ENCODE measurements at regions not wholly inside any gene's neighbourhood (a gene's known extent, or its start where the extent isn't known, plus 50 kb on each side); places are given as distances from the start of the nearest gene placed in this dataset.

GRCh38 chr20:22915512-22915911 is 119.6 kb upstream of the SSTR4 start:
- H3K9ac ChIP-seq: no peak overlapping the region
- no peaks in the 10 kb centered on the region for H3K4me1 ChIP-seq
- no peak overlapping the region for H3K4me2 ChIP-seq (ENCODE audit: low read length)
- no peaks in the 10 kb centered on the region for H3K79me2 ChIP-seq
- no peak overlapping the region for H3K4me3 ChIP-seq (ENCODE audit: low read depth, low read length)
- H3K27ac ChIP-seq: no peak overlapping the region
- H2AFZ ChIP-seq: no peak overlapping the region
- H3K36me3 ChIP-seq (ENCODE audit: control insufficient read depth, insufficient read depth, low read length): no peaks in the 10 kb centered on the region
- H3K9me3 ChIP-seq (ENCODE audit: control insufficient read depth, low read length): no peaks in the 10 kb centered on the region
- TF ChIP-seq CTCF (IDR thresholded peaks at IDR 0.05): no peak
- no peaks in the 10 kb centered on the region for H3K27me3 ChIP-seq (ENCODE audit: control insufficient read depth, insufficient read depth, low read length)

- H3K9me3 ChIP-seq (ENCODE audit: control insufficient read depth, low read length): no peaks in the 10 kb centered on the region
- no peak for TF ChIP-seq CTCF (IDR thresholded peaks at IDR 0.05)
Observed at GRCh38 chr20:22916021-22916842, 118.9 kb upstream of the SSTR4 start.

GRCh38 chr20:22918286-22918983 is 116.7 kb upstream of the SSTR4 start:
- Histone ChIP-seq H3K4me3 (ENCODE audit: low read depth, low read length) (no peak overlapping the region), H3K9me3 (ENCODE audit: control insufficient read depth, low read length) (no peaks in the 10 kb centered on the region), H3K27ac (no peak overlapping the region), H3K79me2 (no peaks in the 10 kb centered on the region), H2AFZ (no peak overlapping the region), H3K9ac (no peak overlapping the region), H3K4me2 (ENCODE audit: low read length) (no peak overlapping the region), H3K36me3 (ENCODE audit: control insufficient read depth, insufficient read depth, low read length) (no peaks in the 10 kb centered on the region), H3K4me1 (no peaks in the 10 kb centered on the region), H3K27me3 (ENCODE audit: control insufficient read depth, insufficient read depth, low read length) (no peaks in the 10 kb centered on the region)
- TF ChIP-seq CTCF (IDR thresholded peaks at IDR 0.05): no peak

More at GRCh38 chr20:22916021-22916842, 118.9 kb upstream of the SSTR4 start:
- H3K4me3 ChIP-seq (ENCODE audit: low read depth, low read length): no peak overlapping the region
- H3K4me1 ChIP-seq: no peaks in the 10 kb centered on the region
- H3K9ac ChIP-seq: no peak overlapping the region
- no peaks in the 10 kb centered on the region for H3K36me3 ChIP-seq (ENCODE audit: control insufficient read depth, insufficient read depth, low read length)
- no peaks in the 10 kb centered on the region for H3K27me3 ChIP-seq (ENCODE audit: control insufficient read depth, insufficient read depth, low read length)
- H2AFZ ChIP-seq: no peak overlapping the region
- H3K27ac ChIP-seq: no peak overlapping the region
- no peak overlapping the region for H3K4me2 ChIP-seq (ENCODE audit: low read length)
- H3K79me2 ChIP-seq: no peaks in the 10 kb centered on the region

GRCh38 chr20:22920898-22921297 is 114.2 kb upstream of the SSTR4 start:
- no peak overlapping the region for H3K9ac ChIP-seq
- no peaks in the 10 kb centered on the region for H3K27me3 ChIP-seq (ENCODE audit: control insufficient read depth, insufficient read depth, low read length)
- no peak overlapping the region for H3K27ac ChIP-seq
- no peaks in the 10 kb centered on the region for H3K36me3 ChIP-seq (ENCODE audit: control insufficient read depth, insufficient read depth, low read length)
- H3K9me3 ChIP-seq (ENCODE audit: control insufficient read depth, low read length): no peaks in the 10 kb centered on the region
- H3K4me3 ChIP-seq (ENCODE audit: low read depth, low read length): no peak overlapping the region
- no peaks in the 10 kb centered on the region for H3K79me2 ChIP-seq
- H2AFZ ChIP-seq: no peak overlapping the region
- no peak for TF ChIP-seq CTCF (IDR thresholded peaks at IDR 0.05)
- no peaks in the 10 kb centered on the region for H3K4me1 ChIP-seq
- H3K4me2 ChIP-seq (ENCODE audit: low read length): no peak overlapping the region
